NCI-H2107 (cell line): ENCODE measurements at regions not wholly inside any gene's neighbourhood (a gene's known extent, or its start where the extent isn't known, plus 50 kb on each side); places are given as distances from the start of the nearest gene placed in this dataset.
"Not testable (repeated sequence)": the region's sequence is repeated elsewhere in the genome, so short reads cannot be mapped to it uniquely, and the experiment has no call there.

Experiments used
- DNase-seq: peaks from one replicate; lab custom pipeline; 2025; lab: John Stamatoyannopoulos, UW

- DNase-seq: no peak
Observed at GRCh38 chr5:142405023-142405422, 80.2 kb upstream of the SPRY4 start.

GRCh38 chr5:142404046-142404477, 79.2 kb upstream of the SPRY4 start:
- DNase-seq: no peak

GRCh38 chr5:142403583-142403982, 78.8 kb upstream of the SPRY4 start:
- DNase-seq: no peak

GRCh38 chr5:142402752-142403318, 78.0 kb upstream of the SPRY4 start:
- no peak for DNase-seq

GRCh38 chr5:142400415-142400814, 75.6 kb upstream of the SPRY4 start:
- DNase-seq: no peak

GRCh38 chr5:142399891-142400290, 75.1 kb upstream of the SPRY4 start:
- no peak for DNase-seq

- DNase-seq: no peak
Observed at GRCh38 chr5:142398730-142399055, 73.9 kb upstream of the SPRY4 start.

GRCh38 chr5:142398011-142398729, 73.3 kb upstream of the SPRY4 start:
- DNase-seq: not testable (repeated sequence)

GRCh38 chr5:142397178-142397577, 72.4 kb upstream of the SPRY4 start:
- no peak for DNase-seq

GRCh38 chr5:142396436-142397038, 71.7 kb upstream of the SPRY4 start:
- no peak for DNase-seq

- no peak for DNase-seq
Observed at GRCh38 chr5:142395334-142395733, 70.5 kb upstream of the SPRY4 start.

- DNase-seq: no peak
Observed at GRCh38 chr5:142391058-142391845, 66.4 kb upstream of the SPRY4 start.

- no peak for DNase-seq
Observed at GRCh38 chr5:142390334-142390733, 65.5 kb upstream of the SPRY4 start.

GRCh38 chr5:142388696-142389095, 63.9 kb upstream of the SPRY4 start:
- DNase-seq: no peak

GRCh38 chr5:142387024-142387682, 62.3 kb upstream of the SPRY4 start:
- no peak for DNase-seq

GRCh38 chr5:142386137-142387023, 61.6 kb upstream of the SPRY4 start:
- no peak for DNase-seq

- DNase-seq: no peak
Observed at GRCh38 chr5:142385194-142385593, 60.4 kb upstream of the SPRY4 start.

GRCh38 chr5:142384014-142384413, 59.2 kb upstream of the SPRY4 start:
- DNase-seq: no peak

- DNase-seq: no peak
Observed at GRCh38 chr5:142382186-142382585, 57.4 kb upstream of the SPRY4 start.

GRCh38 chr5:142378737-142379634, 54.2 kb upstream of the SPRY4 start:
- no peak for DNase-seq
